GM12875 (cell line): ENCODE measurements at regions not wholly inside any gene's neighbourhood (a gene's known extent, or its start where the extent isn't known, plus 50 kb on each side); places are given as distances from the start of the nearest gene placed in this dataset.

Experiments
- H3K4me3 ChIP-seq: one replicate; pipeline ENCODE4 v1.5.1; 2011; ENCODE audit warnings: low read depth, low read length, control low read depth
- CTCF ChIP-seq: IDR thresholded peaks from 2 replicates; pipeline ENCODE4 v1.5.1; 2011; ENCODE audit warnings: low read depth, mild to moderate bottlenecking, control low read depth, inconsistent platforms, low read length, moderate library complexity, borderline replicate concordance; ENCODE audit not compliant: insufficient read depth

GRCh38 chr18:42137693-42138375, 182.8 kb downstream of the PIK3C3 start:
- no peak overlapping the region for H3K4me3 ChIP-seq
- no peak for TF ChIP-seq CTCF

GRCh38 chr18:42141439-42141838, 186.4 kb downstream of the PIK3C3 start:
- H3K4me3 ChIP-seq, result no peak overlapping the region
- TF ChIP-seq CTCF, result no peak

DNA sequence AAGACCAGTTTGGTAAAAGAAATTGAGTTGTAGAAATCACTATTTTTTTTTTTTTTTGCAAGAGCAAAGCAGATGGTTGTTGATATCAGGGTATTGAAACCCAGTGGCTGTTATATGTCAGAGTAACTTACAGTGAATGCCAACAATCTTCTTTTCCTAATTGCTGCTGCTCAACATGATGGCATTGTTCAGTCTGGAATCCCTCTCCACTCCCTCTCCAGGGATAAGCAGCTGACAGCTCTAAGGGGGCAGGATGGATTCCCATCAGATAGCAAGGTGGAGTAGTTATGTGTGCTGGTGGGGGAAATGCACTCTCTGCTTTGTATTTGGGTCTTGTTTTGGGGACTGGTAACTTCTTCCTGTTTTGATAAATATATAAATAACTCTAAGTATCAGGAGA, 200.0 kb downstream of the PIK3C3 start:
- no peak for TF ChIP-seq CTCF
- no peak overlapping the region for H3K4me3 ChIP-seq

DNA sequence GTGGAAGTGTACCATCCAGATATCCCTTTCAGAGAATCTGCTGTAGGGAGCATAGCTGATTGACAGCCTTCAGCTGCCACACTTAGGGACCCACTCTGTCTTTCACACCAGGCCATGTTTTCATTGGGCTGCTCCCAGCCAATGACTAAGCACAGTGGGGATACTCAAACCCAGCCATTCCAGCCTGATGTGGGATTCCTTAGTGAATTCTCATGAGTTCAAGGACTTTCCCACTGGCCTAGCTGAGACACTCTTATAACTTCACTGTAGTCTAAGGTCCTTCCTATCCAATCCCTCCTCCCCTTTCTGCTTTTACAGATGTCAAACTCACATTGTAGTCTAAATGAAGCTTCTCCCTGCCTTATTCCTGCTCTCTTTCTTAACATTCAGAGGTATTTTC, 201.2 kb downstream of the PIK3C3 start:
- no peak for TF ChIP-seq CTCF
- H3K4me3 ChIP-seq, result no peak overlapping the region

GRCh38 chr18:42157420-42157819, 202.4 kb downstream of the PIK3C3 start:
- no peak overlapping the region for H3K4me3 ChIP-seq
- no peak for TF ChIP-seq CTCF

GRCh38 chr18:42157878-42158277, 202.8 kb downstream of the PIK3C3 start:
- no peak for TF ChIP-seq CTCF
- no peak overlapping the region for H3K4me3 ChIP-seq

GRCh38 chr18:42159146-42159545, 204.1 kb downstream of the PIK3C3 start:
- H3K4me3 ChIP-seq, result no peak overlapping the region

More at GRCh38 chr18:42159146-42159545, 204.1 kb downstream of the PIK3C3 start:
- TF ChIP-seq CTCF, result no peak
